Prostate gland (tissue), 2 donors: ENCODE measurements at regions not wholly inside any gene's neighbourhood (a gene's known extent, or its start where the extent isn't known, plus 50 kb on each side); places are given as distances from the start of the nearest gene placed in this dataset.

Experiments used
- CTCF ChIP-seq, 4 experiments: fragments of 200-600 bp in 2 of 4; fragments of 450-650 bp in 2 of 4; sonication (generic) in 2 of 4; IDR thresholded peaks; 1 replicate in 3 of 4; 2 replicates in 1 of 4; pipeline ENCODE4 v1.5.1; 2016 to 2019; ENCODE audit warnings: antibody characterized with exemption in 4 of 4, mild to moderate bottlenecking in 2 of 4, moderate library complexity in 2 of 4
- POLR2AphosphoS5 ChIP-seq: sonication (generic); formaldehyde crosslinking; IDR thresholded peaks from one replicate; pipeline ENCODE4 v1.6.1; 2017; ENCODE audit warnings: antibody characterized with exemption

GRCh38 chr1:22343456-22344328, 108.0 kb upstream of the ZBTB40 start:
- TF ChIP-seq CTCF (IDR thresholded peaks at IDR 0.05) (no peak), POLR2AphosphoS5 (no peak)
